ENCODE measurements at regions not wholly inside any gene's neighbourhood (a gene's known extent, or its start where the extent isn't known, plus 50 kb on each side); places are given as distances from the start of the nearest gene placed in this dataset.

DNA sequence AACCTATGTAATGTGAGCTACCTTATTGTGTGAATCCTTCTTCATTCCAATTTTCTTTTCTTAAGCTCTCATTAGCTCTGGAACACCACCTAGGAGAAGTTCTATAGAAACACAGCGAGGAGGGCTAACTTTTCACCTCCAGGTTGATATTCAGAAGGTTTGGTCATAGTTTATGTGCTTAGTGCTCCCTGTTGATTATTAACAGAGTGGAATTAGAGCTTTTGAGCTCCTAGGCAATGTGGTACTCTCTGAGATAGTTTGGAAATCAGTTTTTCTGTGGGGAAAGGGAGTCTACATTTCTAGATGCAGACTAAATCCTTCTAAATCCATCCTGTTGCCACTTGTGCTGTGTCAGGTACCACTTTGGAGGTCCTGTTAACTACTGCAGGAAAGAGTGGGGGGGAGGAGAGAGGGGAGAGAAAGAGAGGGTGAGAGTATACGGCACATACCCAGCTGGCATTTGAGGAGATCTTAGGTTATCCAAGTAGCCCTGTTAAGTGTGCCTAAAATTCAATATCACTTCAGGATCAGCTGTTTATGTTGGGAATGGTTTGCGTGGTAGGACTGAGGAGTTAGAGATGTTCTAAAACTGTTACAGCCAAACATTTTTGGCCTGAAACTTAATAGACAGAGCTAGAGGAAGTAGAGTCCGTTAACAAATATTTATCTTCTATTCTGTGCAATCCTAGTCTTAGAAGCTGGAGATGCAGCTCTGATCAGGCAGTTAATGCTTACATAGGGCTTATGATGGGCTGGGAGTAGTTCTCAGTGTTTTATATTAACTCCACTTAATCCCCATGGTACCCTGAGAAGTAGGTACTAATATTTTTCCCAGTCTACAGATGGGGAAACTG, 117.5 kb upstream of the PROK2 start:
- TF ChIP-seq, protein P1, sequence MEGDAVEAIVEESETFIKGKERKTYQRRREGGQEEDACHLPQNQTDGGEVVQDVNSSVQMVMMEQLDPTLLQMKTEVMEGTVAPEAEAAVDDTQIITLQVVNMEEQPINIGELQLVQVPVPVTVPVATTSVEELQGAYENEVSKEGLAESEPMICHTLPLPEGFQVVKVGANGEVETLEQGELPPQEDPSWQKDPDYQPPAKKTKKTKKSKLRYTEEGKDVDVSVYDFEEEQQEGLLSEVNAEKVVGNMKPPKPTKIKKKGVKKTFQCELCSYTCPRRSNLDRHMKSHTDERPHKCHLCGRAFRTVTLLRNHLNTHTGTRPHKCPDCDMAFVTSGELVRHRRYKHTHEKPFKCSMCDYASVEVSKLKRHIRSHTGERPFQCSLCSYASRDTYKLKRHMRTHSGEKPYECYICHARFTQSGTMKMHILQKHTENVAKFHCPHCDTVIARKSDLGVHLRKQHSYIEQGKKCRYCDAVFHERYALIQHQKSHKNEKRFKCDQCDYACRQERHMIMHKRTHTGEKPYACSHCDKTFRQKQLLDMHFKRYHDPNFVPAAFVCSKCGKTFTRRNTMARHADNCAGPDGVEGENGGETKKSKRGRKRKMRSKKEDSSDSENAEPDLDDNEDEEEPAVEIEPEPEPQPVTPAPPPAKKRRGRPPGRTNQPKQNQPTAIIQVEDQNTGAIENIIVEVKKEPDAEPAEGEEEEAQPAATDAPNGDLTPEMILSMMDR (IDR thresholded peaks at IDR 0.05): no peak
- no peak for TF ChIP-seq POLR2A (IDR thresholded peaks at IDR 0.05)

Data from vagina (tissue), 2 donors.